Testis (tissue), 2 donors: ENCODE measurements at regions not wholly inside any gene's neighbourhood (a gene's known extent, or its start where the extent isn't known, plus 50 kb on each side); places are given as distances from the start of the nearest gene placed in this dataset.

Experiments used
- DNase-seq: peaks from one replicate; pipeline ENCODE4 v3.0.0-alpha.2; 2019
- H3K27ac ChIP-seq, 2 donors: fragments of 200-600 bp; sonication (generic); one replicate each; pipeline ENCODE4 v1.5.1; 2019
- H3K27me3 ChIP-seq: fragments of 200-600 bp; sonication (generic); one replicate; pipeline ENCODE4 v1.5.1; 2019
- H3K36me3 ChIP-seq: fragments of 200-600 bp; sonication (generic); one replicate; pipeline ENCODE4 v1.5.1; 2017; ENCODE audit warnings: low read depth; ENCODE audit errors: missing control alignments
- H3K4me1 ChIP-seq: fragments of 200-600 bp; sonication (generic); one replicate; pipeline ENCODE4 v1.5.1; 2019
- H3K4me3 ChIP-seq, 2 donors: fragments of 200-600 bp; sonication (generic); one replicate each; pipeline ENCODE4 v1.5.1; 2017 to 2019
- H3K9me3 ChIP-seq: fragments of 200-600 bp; sonication (generic); one replicate; pipeline ENCODE4 v1.5.1; 2017
- CTCF ChIP-seq, 3 experiments: fragments of 450-650 bp in 2 of 3; fragments of 200-600 bp in 1 of 3; sonication (generic) in 1 of 3; IDR thresholded peaks; one replicate each; pipeline ENCODE4 v1.5.1; 2016 to 2019; ENCODE audit warnings: antibody characterized with exemption in 3 of 3, mild to moderate bottlenecking in 2 of 3, moderate library complexity in 1 of 3
- POLR2A ChIP-seq: fragments of 450-650 bp; IDR thresholded peaks from one replicate; pipeline ENCODE4 v1.6.1; 2017; ENCODE audit warnings: antibody characterized with exemption, mild to moderate bottlenecking, moderate library complexity
- WGBS, 2 donors: methylation state at CpG; one replicate each; pipeline ENCODE4 v1.1.5; 2018; 5-methylcytosine and 5-hydroxymethylcytosine counted together
- intact Hi-C: fragments of 100-400 bp; cut with DNase I; formaldehyde crosslinking; loops from one replicate; pipeline ENCODE4 v1.15.1; 2023; ENCODE audit warnings: low total_unique reads

- no peaks in the 10 kb centered on the region for H3K4me1 ChIP-seq
- intact Hi-C loops, result no loop called here
- no peak overlapping the region for H3K4me3 ChIP-seq
- H3K36me3 ChIP-seq, result no peaks in the 10 kb centered on the region
- DNase-seq, result no peak
- H3K9me3 ChIP-seq, result no peaks in the 10 kb centered on the region
- no peak overlapping the region for H3K27ac ChIP-seq
- WGBS, 2 donors, result 63 to 80% methylated on average over 10 of the region's 10 CpGs
- TF ChIP-seq CTCF (IDR thresholded peaks at IDR 0.05) (no peak), POLR2A (no peak)
- H3K27me3 ChIP-seq, result no peaks in the 10 kb centered on the region
Measured at GRCh38 chr12:59234391-59234790, 314.1 kb upstream of the LRIG3 start.

DNA sequence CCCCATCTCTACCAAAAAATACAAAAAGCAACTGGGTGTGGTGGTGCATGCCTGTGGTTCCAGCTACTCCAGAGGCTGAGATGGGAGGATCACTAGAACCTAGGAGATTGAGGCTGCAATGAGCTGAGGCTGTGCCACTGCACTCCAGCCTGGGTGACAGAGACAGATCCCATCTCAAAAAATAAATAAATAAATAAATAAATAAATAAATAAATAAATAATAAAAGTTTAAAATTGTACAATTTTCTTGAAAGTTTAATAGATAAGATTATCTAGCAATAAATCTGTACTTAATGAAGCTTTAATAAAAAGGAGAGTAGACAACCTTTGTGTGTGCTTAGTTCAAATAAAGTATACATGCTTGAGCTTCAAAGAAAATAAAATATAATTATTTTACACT, 310.0 kb upstream of the LRIG3 start:
- Histone ChIP-seq H3K9me3 (no peaks in the 10 kb centered on the region), H3K27ac (no peak overlapping the region), H3K4me3 (no peak overlapping the region), H3K36me3 (no peaks in the 10 kb centered on the region), H3K27me3 (no peaks in the 10 kb centered on the region), H3K4me1 (no peaks in the 10 kb centered on the region)
- DNase-seq, result no peak
- no peak for TF ChIP-seq POLR2A
- no peak for TF ChIP-seq CTCF (IDR thresholded peaks at IDR 0.05)
- intact Hi-C loops, result no loop called here

GRCh38 chr12:59219148-59219547, 298.8 kb upstream of the LRIG3 start:
- WGBS, 2 donors, result 89 to 97% methylated on average over 1 of the region's 1 CpG
- Histone ChIP-seq H3K27me3 (no peaks in the 10 kb centered on the region), H3K4me1 (no peaks in the 10 kb centered on the region), H3K9me3 (no peaks in the 10 kb centered on the region), H3K36me3 (no peaks in the 10 kb centered on the region), H3K4me3 (no peak overlapping the region), H3K27ac (no peak overlapping the region)
- DNase-seq, result no peak
- intact Hi-C loops, result no loop called here
- TF ChIP-seq POLR2A, result no peak
- TF ChIP-seq CTCF (IDR thresholded peaks at IDR 0.05), result no peak

DNA sequence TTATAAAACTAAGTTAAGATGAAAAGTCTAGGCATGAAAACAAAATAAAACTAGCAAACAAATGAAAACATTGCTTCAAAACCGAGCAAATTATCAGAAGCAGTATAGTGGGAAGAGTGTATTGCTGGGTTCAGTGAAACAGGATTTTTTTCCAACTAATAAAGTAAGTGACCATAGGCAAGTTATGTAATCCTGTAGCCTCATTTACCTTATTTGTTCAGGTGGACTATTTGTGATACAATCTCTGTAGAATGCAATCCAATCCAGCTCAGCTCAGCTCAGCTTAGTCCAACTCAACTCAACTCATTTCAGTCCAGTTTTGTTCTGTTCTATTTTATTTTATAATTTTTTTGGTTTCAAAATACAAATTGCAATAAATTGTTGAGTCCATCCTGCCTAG, 276.7 kb upstream of the LRIG3 start:
- intact Hi-C loops, result no loop called here
- 77 to 86% methylated on average over 1 of the region's 1 CpG for WGBS, 2 donors

More for the DNA sequence above, 276.7 kb upstream of the LRIG3 start:
- no peaks in the 10 kb centered on the region for H3K4me1 ChIP-seq
- H3K27me3 ChIP-seq, result no peaks in the 10 kb centered on the region
- no peaks in the 10 kb centered on the region for H3K36me3 ChIP-seq
- no peaks in the 10 kb centered on the region for H3K9me3 ChIP-seq
- TF ChIP-seq POLR2A, result no peak
- no peak for TF ChIP-seq CTCF (IDR thresholded peaks at IDR 0.05)
- H3K27ac ChIP-seq, result no peak overlapping the region
- no peak for DNase-seq
- no peak overlapping the region for H3K4me3 ChIP-seq
